HG03066 (cell line): ENCODE measurements at regions not wholly inside any gene's neighbourhood (a gene's known extent, or its start where the extent isn't known, plus 50 kb on each side); places are given as distances from the start of the nearest gene placed in this dataset.
"Not testable (repeated sequence)": the region's sequence is repeated elsewhere in the genome, so short reads cannot be mapped to it uniquely, and the experiment has no call there.

Experiments used
- ATAC-seq: cut with Tn5 transposase; IDR thresholded peaks from one replicate; pipeline ENCODE4 v1.9.1; 2021; ENCODE audit warnings: low read depth; ENCODE audit not compliant: unreplicated experiment

DNA sequence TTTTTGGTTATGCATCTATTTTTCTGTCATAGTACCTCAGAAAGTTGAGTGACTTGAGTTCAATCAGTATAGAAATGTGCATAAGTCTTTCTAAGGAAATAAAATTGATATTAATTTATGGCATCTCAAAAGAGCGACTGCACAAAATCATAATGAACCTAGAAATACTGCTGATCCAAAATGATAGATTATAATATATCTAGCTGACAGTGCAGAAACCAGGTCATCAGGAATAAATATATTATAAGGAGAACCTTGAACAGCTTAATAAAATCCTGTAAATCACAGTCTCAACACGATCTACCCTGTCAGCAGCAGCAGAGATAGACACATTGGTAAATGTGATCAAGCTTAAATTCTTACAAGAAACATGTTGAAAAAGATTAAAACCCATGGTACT lies 1106.6 kb upstream of the CDH18 start:
- ATAC-seq: no peak

GRCh38 chr5:21087766-21088165 lies 1099.8 kb upstream of the CDH18 start:
- no peak for ATAC-seq

DNA sequence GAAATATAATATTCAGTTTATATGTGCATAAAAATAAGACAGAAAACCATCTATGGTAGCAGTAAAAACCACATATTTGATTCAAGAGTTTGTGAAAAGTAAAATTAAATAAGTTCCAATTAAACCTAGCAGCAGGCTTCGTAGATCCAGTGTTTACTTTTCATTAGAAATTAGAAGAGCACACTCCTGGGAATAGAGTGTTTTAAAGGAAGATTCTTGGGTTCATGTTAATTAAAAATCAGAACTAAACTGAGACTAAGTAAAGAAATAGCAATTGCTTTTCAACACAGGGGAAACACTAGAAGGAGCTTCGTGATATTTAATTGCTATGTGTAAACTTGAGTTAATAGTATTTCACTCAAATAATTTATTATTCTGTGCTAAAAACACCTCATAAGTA lies 1097.8 kb upstream of the CDH18 start:
- no peak for ATAC-seq

GRCh38 chr5:21071986-21072385 lies 1084.0 kb upstream of the CDH18 start:
- no peak for ATAC-seq

- no peak for ATAC-seq
Observed at GRCh38 chr5:21071421-21071820, 1083.4 kb upstream of the CDH18 start.

DNA sequence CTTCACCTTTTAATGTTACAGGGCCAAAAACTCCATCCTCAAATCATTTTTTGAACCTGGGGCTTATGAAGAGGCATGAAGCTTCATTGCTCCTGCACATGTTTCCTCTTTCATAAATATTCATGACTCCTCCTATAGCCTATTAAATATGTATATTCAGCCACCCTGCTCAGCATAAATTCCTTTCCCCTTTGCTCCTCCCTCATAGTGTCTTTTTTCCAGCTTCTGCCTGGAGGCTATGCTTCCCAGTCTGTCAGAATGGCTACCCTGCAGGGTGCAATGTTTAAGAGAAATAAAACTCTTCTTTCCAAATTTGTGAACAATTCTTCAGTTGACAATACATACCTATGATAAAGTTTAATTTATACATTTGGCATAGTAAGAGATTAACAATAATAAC lies 1082.9 kb upstream of the CDH18 start:
- ATAC-seq: no peak

GRCh38 chr5:21067724-21068123 lies 1079.7 kb upstream of the CDH18 start:
- no peak for ATAC-seq

GRCh38 chr5:21063146-21063545 lies 1075.1 kb upstream of the CDH18 start:
- ATAC-seq: no peak

GRCh38 chr5:21058289-21058688 lies 1070.3 kb upstream of the CDH18 start:
- ATAC-seq: peak; percentile 87

DNA sequence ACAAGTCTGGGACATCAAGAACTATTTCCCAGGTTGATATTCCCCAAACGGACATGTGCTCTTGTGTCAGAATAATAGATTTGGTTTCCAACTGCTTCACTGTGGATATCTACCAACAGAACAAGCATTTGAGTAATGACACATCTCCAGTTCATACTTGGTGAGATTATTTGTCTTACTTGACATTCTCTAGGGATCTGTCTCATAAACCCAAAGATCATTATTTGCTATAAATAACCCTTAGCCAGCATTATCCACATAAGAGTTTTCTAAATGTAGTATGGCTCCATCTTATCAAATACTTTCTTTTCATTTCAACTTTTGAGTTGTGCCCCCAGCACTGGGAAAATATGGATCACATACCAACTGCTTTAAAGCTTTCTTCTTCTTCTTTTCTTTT lies 1063.9 kb upstream of the CDH18 start:
- no peak for ATAC-seq

DNA sequence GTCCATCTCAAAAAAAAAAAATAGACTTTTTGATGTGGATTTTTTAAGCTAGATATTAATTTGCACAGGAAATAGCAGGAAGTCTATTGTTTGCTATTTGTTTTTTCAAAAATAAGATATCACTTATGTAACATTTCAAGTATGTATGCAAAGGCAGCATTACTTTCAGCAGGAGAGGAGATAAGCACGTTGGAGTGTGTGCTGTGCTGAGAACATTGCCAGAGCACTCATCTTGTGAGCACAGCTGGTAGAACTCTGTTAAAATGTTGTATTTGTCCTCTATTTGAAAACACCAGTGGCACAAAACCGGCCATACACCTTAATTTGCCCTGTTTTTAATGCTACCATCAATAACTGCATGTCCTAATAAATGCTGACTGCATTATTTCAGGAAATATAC lies 1061.9 kb upstream of the CDH18 start:
- ATAC-seq: no peak

GRCh38 chr5:21030981-21031380 lies 1043.0 kb upstream of the CDH18 start:
- no peak for ATAC-seq

DNA sequence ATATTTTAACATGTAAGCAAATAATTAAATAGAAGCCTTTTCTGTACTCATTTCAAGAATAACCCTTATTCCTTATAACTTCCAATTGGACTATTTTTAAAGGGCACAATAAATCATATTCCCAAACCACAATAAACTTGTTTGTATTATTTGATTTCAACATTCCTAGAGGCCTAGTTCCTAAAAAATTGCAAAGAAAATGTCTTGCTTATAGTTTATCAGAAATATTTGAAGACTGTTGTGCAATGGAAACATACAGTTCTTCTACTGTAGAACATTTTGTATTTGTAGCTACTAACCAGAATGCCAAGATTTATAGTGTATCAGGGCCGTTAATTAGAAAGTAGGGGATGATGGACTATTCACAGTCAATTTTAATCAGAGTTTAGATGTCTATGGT lies 1037.0 kb upstream of the CDH18 start:
- ATAC-seq: no peak

DNA sequence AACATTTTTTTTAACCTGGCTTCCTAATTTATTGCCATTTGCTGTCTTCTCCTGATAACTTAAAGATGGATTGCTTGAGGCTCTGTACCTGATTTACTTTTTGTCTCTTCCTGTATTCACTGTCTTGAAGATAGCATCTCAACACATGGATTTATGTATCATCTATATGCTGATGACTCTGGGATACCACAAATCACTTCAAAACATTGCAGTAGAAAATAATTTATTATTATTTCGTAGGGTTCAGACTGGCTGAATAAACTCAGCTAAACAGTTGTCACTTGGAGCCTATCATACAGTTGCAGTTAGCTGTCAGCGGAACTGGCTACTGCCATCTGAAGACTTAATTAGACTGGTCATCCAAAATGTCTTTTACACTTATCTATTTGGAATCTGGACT lies 1025.2 kb upstream of the CDH18 start:
- ATAC-seq: no peak

GRCh38 chr5:21007781-21008180 lies 1019.8 kb upstream of the CDH18 start:
- no peak for ATAC-seq

DNA sequence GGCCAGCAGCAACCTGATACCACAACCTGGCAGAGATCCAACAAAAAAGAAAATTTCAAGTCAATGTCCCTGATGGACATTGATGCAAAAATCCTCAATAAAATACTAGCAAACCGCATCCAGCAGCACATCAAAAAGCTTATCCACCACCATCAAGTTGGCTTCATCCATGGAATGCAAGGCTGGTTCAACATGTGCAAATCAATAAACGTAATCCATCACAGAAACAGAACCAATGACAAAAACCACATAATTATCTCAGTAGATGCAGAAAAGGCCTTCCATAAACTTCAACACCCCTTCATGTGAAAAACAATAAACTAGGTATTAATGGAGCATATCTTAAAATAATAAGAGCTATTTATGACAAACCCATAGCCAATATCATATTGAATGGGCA lies 1000.9 kb upstream of the CDH18 start:
- not testable (repeated sequence) for ATAC-seq

DNA sequence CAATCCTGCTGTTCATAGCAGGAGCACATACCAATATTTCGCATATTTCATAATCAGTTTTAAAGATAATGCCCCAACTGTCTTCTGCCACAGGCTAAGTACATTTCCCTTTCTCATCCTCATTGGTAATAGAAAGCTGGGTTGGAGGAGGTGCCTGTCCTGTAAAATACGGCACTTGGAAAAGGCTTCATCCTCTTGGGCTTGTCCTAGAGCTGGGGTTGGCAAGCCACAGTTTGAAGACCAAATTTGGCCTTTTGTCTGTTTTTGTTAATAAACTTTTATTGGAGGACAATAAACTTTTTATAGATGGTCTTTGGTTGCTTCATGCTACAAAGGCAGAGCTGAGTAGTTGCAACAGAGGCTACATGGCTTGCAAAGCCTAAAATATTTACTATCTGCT lies 997.8 kb upstream of the CDH18 start:
- ATAC-seq: no peak

- no peak for ATAC-seq
Observed at GRCh38 chr5:20974426-20974825, 986.4 kb upstream of the CDH18 start.

DNA sequence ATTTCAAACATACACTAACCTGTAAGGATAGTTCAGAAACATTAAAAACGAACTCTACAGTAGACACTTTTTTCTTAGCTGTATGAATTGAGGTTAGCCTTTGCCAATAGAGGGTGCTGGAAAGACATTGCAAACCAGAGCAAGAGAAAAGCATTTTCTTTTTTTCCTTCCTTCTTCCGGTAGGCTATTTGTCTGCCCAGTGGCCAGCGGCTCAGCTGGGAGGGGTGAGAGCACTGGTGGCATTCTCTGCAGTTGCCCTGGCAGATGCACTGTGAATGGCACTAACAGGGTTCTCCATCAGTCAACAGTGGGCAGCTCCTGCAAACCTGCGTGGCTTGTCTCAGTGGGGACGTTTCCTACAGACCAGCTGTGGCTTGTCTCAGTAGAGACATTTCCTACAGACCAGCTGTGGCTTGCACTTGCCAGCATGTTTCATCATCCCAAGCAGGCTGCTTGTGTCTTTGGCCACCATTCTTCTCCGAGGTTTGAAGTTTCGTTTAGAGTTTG lies 984.5 kb upstream of the CDH18 start:
- no peak for ATAC-seq

DNA sequence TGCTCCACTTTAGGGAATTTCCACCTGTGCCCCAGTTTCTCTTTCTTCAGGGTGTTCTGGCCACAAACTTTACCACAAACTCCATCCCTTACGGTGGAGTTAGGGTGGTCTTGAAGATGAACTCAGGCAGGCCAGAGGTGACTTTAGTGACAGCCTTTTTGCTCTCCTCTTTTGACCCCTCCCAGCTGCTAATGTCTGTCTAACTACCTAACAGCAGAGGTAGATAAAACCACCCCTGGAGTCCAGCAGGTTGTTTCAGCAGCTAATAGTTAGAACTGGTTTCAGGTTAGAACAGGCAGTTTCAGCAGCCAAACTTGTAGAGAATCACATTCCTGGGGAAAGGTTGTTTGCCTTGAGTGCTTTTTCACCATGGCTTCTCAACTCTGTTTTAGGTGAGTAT lies 971.3 kb upstream of the CDH18 start:
- ATAC-seq: no peak

- ATAC-seq: no peak
Observed at GRCh38 chr5:20958641-20959040, 970.6 kb upstream of the CDH18 start.

DNA sequence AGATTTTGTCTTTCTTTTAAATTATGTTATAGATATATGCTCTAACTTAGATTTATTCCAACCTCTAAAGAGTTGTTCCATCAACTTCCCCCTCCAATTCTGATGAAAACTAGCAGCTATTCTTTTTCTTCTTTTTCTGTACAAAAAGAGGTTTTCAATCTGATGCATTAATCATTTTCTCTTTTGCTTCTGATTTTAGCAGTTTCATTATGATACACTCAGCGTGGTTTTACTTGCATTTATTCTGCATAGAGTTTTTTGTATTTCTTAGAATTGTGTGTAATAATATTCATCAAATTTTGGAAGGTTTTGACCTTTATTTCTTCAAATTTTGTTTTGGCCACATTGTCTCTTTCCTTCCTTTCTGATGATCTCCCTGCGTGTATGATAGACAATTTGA lies 968.1 kb upstream of the CDH18 start:
- no peak for ATAC-seq

DNA sequence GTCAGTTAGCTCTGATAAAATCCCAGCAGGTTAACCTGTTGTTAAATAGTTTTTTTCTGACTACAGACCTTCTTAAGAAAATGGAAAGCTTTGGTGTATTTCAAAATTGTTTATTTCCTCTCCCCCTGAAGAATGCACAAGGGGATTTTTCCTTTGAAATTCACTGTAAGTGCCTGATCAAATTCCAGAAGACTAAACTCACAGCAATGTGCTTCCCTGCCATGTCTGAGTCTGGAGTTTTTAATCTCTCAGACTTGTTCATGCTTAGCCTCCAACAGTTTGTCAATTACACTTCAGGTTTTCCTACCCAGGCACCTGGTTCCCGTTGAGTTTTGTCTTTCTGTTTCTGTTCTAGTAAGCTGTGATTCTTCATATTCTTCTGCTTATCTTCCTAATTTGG lies 961.6 kb upstream of the CDH18 start:
- ATAC-seq: no peak
